B cell (primary cell): ENCODE measurements at regions not wholly inside any gene's neighbourhood (a gene's known extent, or its start where the extent isn't known, plus 50 kb on each side); places are given as distances from the start of the nearest gene placed in this dataset.
A peak's percentile ranks its signal among the peaks of the same experiment; 100 is the strongest.

Source experiments
- ATAC-seq: fragments of 200-7000 bp; cut with Tn5 transposase; one replicate; pipeline ENCODE4 v1.10.0; 2021; ENCODE audit warnings: low read depth, mild to moderate bottlenecking, moderate number of reproducible peaks, moderate library complexity
- CTCF ChIA-PET: fragments of 350-600 bp; sonication (Branson Sonifier 250); formaldehyde crosslinking; loops from one replicate; lab custom pipeline; 2021; ENCODE audit warnings: antibody characterized with exemption, inconsistent platforms; lab: Charles Lee
- POLR2A ChIA-PET: fragments of 350-600 bp; sonication (Branson Sonifier 250); formaldehyde crosslinking; loops from one replicate; lab custom pipeline; 2021; ENCODE audit warnings: antibody characterized with exemption; lab: Charles Lee
- DNase-seq: peaks from one replicate; pipeline ENCODE4 v3.0.0; 2013
- H2AFZ ChIP-seq: 2 replicates; pipeline ENCODE4 v1.6.1; 2012; ENCODE audit warnings: mild to moderate bottlenecking, low read depth, low read length; ENCODE audit not compliant: insufficient read depth, poor library complexity, severe bottlenecking
- H3K27ac ChIP-seq, 2 donors: 1 replicate in 1 of 2; 2 replicates in 1 of 2; pipeline ENCODE4 v1.5.1; 2012 to 2013; ENCODE audit warnings: low read length in 2 of 2, mild to moderate bottlenecking in 2 of 2, moderate library complexity in 1 of 2
- H3K27me3 ChIP-seq, 4 experiments: fragments of 200-600 bp in 1 of 4; sonication (generic) in 1 of 4; replicated peaks in 1 of 4; 1 replicate in 2 of 4; 2 replicates in 2 of 4; pipeline versions ENCODE4 v1.6.1 to v1.7.0; 2013 to 2016; ENCODE audit warnings: low read length in 3 of 4, mild to moderate bottlenecking in 2 of 4, mixed read lengths in 1 of 4, moderate library complexity in 1 of 4; ENCODE audit not compliant: insufficient read depth in 4 of 4, control insufficient read depth in 3 of 4; ENCODE audit errors: control extremely low read depth in 1 of 4
- H3K36me3 ChIP-seq, 2 experiments: replicated peaks in 1 of 2; 1 replicate in 1 of 2; 2 replicates in 1 of 2; pipeline versions ENCODE4 v1.6.1 to v1.7.1; 2013; ENCODE audit warnings: low read length in 1 of 2; ENCODE audit not compliant: insufficient read depth in 2 of 2, control insufficient read depth in 1 of 2; ENCODE audit errors: control extremely low read depth in 1 of 2, extremely low read depth in 1 of 2
- H3K4me1 ChIP-seq, 2 donors: fragments of 200-600 bp in 1 of 2; sonication (generic) in 1 of 2; 1 replicate in 1 of 2; 2 replicates in 1 of 2; pipeline versions ENCODE4 v1.5.1 to v1.6.1; 2013 to 2017; ENCODE audit warnings: low read length in 2 of 2; ENCODE audit not compliant: control insufficient read depth in 2 of 2, insufficient read depth in 2 of 2
- H3K4me2 ChIP-seq: replicated peaks from 2 replicates; pipeline ENCODE3; 2012; ENCODE audit warnings: mild to moderate bottlenecking, low read depth, low read length; ENCODE audit not compliant: poor library complexity, severe bottlenecking
- H3K4me3 ChIP-seq, 5 experiments: fragments of 200-600 bp in 1 of 5; sonication (generic) in 1 of 5; 1 replicate in 3 of 5; 2 replicates in 2 of 5; pipeline versions ENCODE4 v1.5.1 to v1.7.0; 2011 to 2016; ENCODE audit warnings: low read length in 4 of 5, mild to moderate bottlenecking in 4 of 5, low read depth in 2 of 5, control low read depth in 1 of 5, moderate library complexity in 1 of 5; ENCODE audit not compliant: insufficient read depth in 1 of 5; ENCODE audit errors: control extremely low read depth in 1 of 5, extremely low read depth in 1 of 5
- H3K79me2 ChIP-seq: fragments of 200-600 bp; sonication (generic); one replicate; pipeline ENCODE4 v1.6.0; 2016; ENCODE audit warnings: low read length; ENCODE audit not compliant: control insufficient read depth, insufficient read depth
- H3K9ac ChIP-seq: fragments of 200-600 bp; sonication (generic); 2 replicates; pipeline ENCODE4 v1.6.1; 2017; ENCODE audit warnings: mild to moderate bottlenecking, low read length, moderate library complexity
- H3K9me3 ChIP-seq, 3 donors: one replicate each; pipeline versions ENCODE4 v1.6.1 to v1.7.1; 2013; ENCODE audit warnings: low read length in 2 of 3; ENCODE audit not compliant: control insufficient read depth in 2 of 3, insufficient read depth in 1 of 3; ENCODE audit errors: control extremely low read depth in 1 of 3
- H4K20me1 ChIP-seq: 2 replicates; pipeline ENCODE4 v1.6.0; 2012; ENCODE audit warnings: mild to moderate bottlenecking, low read length; ENCODE audit not compliant: insufficient read depth, control insufficient read depth, poor library complexity, severe bottlenecking
- H3K27ac Mint-ChIP-seq: one replicate; pipeline ENCODE4 v1.8.0; 2021; ENCODE audit warnings: mixed read lengths
- H3K27me3 Mint-ChIP-seq: one replicate; pipeline ENCODE4 v1.8.0; 2021; ENCODE audit warnings: mixed read lengths
- H3K4me1 Mint-ChIP-seq: one replicate; pipeline ENCODE4 v1.8.0; 2021; ENCODE audit warnings: mixed read lengths
- H3K4me3 Mint-ChIP-seq: one replicate; pipeline ENCODE4 v1.8.0; 2021; ENCODE audit warnings: mixed read lengths
- H3K9me3 Mint-ChIP-seq: one replicate; pipeline ENCODE4 v1.8.0; 2022; ENCODE audit warnings: mixed read lengths; ENCODE audit not compliant: insufficient read depth
- CTCF ChIP-seq: fragments of 200-600 bp; IDR thresholded peaks from one replicate; pipeline ENCODE4 v1.8.0; 2022; ENCODE audit warnings: antibody characterized with exemption, mild to moderate bottlenecking
- EZH2 ChIP-seq: IDR thresholded peaks from 2 replicates; pipeline ENCODE4 v1.6.1; 2012; ENCODE audit warnings: borderline replicate concordance, low read depth, mild to moderate bottlenecking, moderate library complexity, low read length; ENCODE audit not compliant: insufficient read depth, poor library complexity, severe bottlenecking
- WGBS: methylation state at CpG from one replicate; pipeline ENCODE4 v1.1.5; 2013; ENCODE audit warnings: missing lambda C conversion rate; ENCODE audit not compliant: insufficient coverage; 5-methylcytosine and 5-hydroxymethylcytosine counted together
- intact Hi-C: fragments of 100-400 bp; cut with micrococcal nuclease; formaldehyde crosslinking; loops from one replicate; pipeline ENCODE4 v1.10.0; 2022

- POLR2A ChIA-PET: interaction anchor here (0.6 kb wide), 1 partner anchor 1365 kb away, joined by 5 read pairs; no protein-coding TSS in a partner anchor
These were observed 61.7 kb upstream of the TP63 start for GRCh38 chr3:189569473-189569872.

GRCh38 chr3:189570916-189571315 lies 60.3 kb upstream of the TP63 start:
- no peak overlapping the region for H3K27ac Mint-ChIP-seq
- no peaks in the 10 kb centered on the region for H3K36me3 ChIP-seq
- H3K9ac ChIP-seq: no peak overlapping the region
- H3K27me3 Mint-ChIP-seq: no peaks in the 10 kb centered on the region
- peaks cover 33% of the 10 kb centered on the region for H3K4me1 Mint-ChIP-seq
- intact Hi-C loops: no loop called here
- TF ChIP-seq CTCF (no peak), EZH2 (no peak)
- no peaks in the 10 kb centered on the region for H3K9me3 ChIP-seq
- DNase-seq (peak; percentile 22), ATAC-seq (peak; percentile 39)
- no peaks in the 10 kb centered on the region for H3K79me2 ChIP-seq
- H2AFZ ChIP-seq: no peak overlapping the region
- no peak overlapping the region for H3K4me2 ChIP-seq
- H3K4me3 ChIP-seq: no peak overlapping the region
- H3K4me1 ChIP-seq: peaks cover 0 to 13% of the 10 kb centered on the region in 2 donors
- H3K9me3 Mint-ChIP-seq: no peaks in the 10 kb centered on the region
- H4K20me1 ChIP-seq: no peaks in the 10 kb centered on the region
- CTCF ChIA-PET: no interaction called here
- POLR2A ChIA-PET: no interaction called here
- no peaks in the 10 kb centered on the region for H3K27me3 ChIP-seq
- peak overlapping the region; percentile 18 for H3K4me3 Mint-ChIP-seq
- no peak overlapping the region for H3K27ac ChIP-seq

More at GRCh38 chr3:189569473-189569872, 61.7 kb upstream of the TP63 start:
- Histone ChIP-seq H2AFZ (no peak overlapping the region), H3K4me1 (peaks cover 0 to 13% of the 10 kb centered on the region in 2 donors), H3K4me2 (no peak overlapping the region), H3K9ac (no peak overlapping the region), H3K27ac (no peak overlapping the region), H3K79me2 (no peaks in the 10 kb centered on the region), H3K4me3 (no peak overlapping the region), H3K27me3 (no peaks in the 10 kb centered on the region), H3K36me3 (no peaks in the 10 kb centered on the region), H4K20me1 (no peaks in the 10 kb centered on the region), H3K9me3 (no peaks in the 10 kb centered on the region)
- Mint-ChIP-seq H3K27ac (no peak overlapping the region), H3K9me3 (no peaks in the 10 kb centered on the region), H3K4me3 (no peak overlapping the region), H3K27me3 (no peaks in the 10 kb centered on the region), H3K4me1 (peaks cover 34% of the 10 kb centered on the region)
- intact Hi-C loops: no loop called here
- ATAC-seq: no peak
- CTCF ChIA-PET: no interaction called here
- TF ChIP-seq CTCF (no peak), EZH2 (no peak)
- DNase-seq: no peak
- 100% methylated on average over 2 of the region's 4 CpGs for WGBS
